GM23248 (cell line): ENCODE measurements at regions not wholly inside any gene's neighbourhood (a gene's known extent, or its start where the extent isn't known, plus 50 kb on each side); places are given as distances from the start of the nearest gene placed in this dataset.

Experiments
- EZH2 ChIP-seq: fragments of 200-600 bp; sonication (generic); IDR thresholded peaks from 2 replicates; pipeline ENCODE4 v1.6.1; 2018; ENCODE audit warnings: antibody characterized with exemption, mild to moderate bottlenecking; ENCODE audit not compliant: insufficient read depth, poor library complexity, severe bottlenecking
- EZH2phosphoT487 ChIP-seq: fragments of 200-600 bp; sonication (generic); IDR thresholded peaks from 2 replicates; pipeline ENCODE4 v1.6.1; 2018; ENCODE audit warnings: antibody characterized with exemption, moderate library complexity, mild to moderate bottlenecking, low read depth; ENCODE audit not compliant: insufficient read depth

GRCh38 chr22:27602390-27602789, 199.2 kb downstream of the MN1 start:
- TF ChIP-seq EZH2phosphoT487: no peak
- TF ChIP-seq EZH2: no peak
